ENCODE measurements at regions not wholly inside any gene's neighbourhood (a gene's known extent, or its start where the extent isn't known, plus 50 kb on each side); places are given as distances from the start of the nearest gene placed in this dataset.

GRCh38 chr4:12894062-12894461 is 590.1 kb downstream of the RAB28 start:
- Histone ChIP-seq H3K4me2 (ENCODE audit: insufficient read depth, low read length) (no peak overlapping the region), H4K20me1 (replicated peaks; ENCODE audit: control insufficient read depth, insufficient read depth, low read length) (no peaks in the 10 kb centered on the region), H3K4me3 (no peak overlapping the region), H3K9me3 (replicated peaks; ENCODE audit: control insufficient read depth, insufficient read depth, low read depth, low read length) (no peaks in the 10 kb centered on the region), H3K9ac (ENCODE audit: insufficient read depth in 1 of 2, low read depth in 2 of 2, low read length in 2 of 2) (no peak overlapping the region), H3K4me1 (replicated peaks in 1 of 2; ENCODE audit: control insufficient read depth in 2 of 2, insufficient read depth in 2 of 2, low read length in 2 of 2) (no peaks in the 10 kb centered on the region), H3K27ac (ENCODE audit: extremely low read depth, low read depth, low read length) (no peak overlapping the region), H2AFZ (ENCODE audit: low read depth, low read length) (no peak overlapping the region), H3K9me1 (ENCODE audit: control insufficient read depth, insufficient read depth, low read length) (no peaks in the 10 kb centered on the region), H3K79me2 (ENCODE audit: control insufficient read depth, insufficient read depth, low read length) (no peaks in the 10 kb centered on the region), H3K36me3 (ENCODE audit: control insufficient read depth, insufficient read depth, low read length) (no peaks in the 10 kb centered on the region), H3K27me3 (ENCODE audit: control insufficient read depth in 2 of 2, insufficient read depth in 2 of 2, low read length in 2 of 2) (no peaks in the 10 kb centered on the region)
- 10% methylated on average over 1 of the region's 1 CpG for WGBS (ENCODE audit: insufficient coverage, low coverage, missing lambda C conversion rate)
- no TSS peak for BruUV-seq (replicated peaks)
- FAIRE-seq (no peak), ATAC-seq (no peak), DNase-seq (ENCODE audit: extremely low read depth in 1 of 4, low spot score in 3 of 4) (no peak)
- intact Hi-C loops (cut with micrococcal nuclease) (no loop called here), in situ Hi-C loops (cut with MboI) (no loop called here)
- POLR2A ChIA-PET = no interaction called here
- TF ChIP-seq ZBTB17 (CRISPR knock-in tag; IDR thresholded peaks at IDR 0.05) (peak; percentile 76), KAT8 (IDR thresholded peaks at IDR 0.05; ENCODE audit: low read depth) (no peak), ZNF23 (CRISPR knock-in tag; IDR thresholded peaks at IDR 0.05) (peak; percentile 66; the same call in 1 of the 2 replicates)
- CTCF ChIA-PET (ENCODE audit: low intra/inter-chr PET ratio) = no interaction called here

DNA sequence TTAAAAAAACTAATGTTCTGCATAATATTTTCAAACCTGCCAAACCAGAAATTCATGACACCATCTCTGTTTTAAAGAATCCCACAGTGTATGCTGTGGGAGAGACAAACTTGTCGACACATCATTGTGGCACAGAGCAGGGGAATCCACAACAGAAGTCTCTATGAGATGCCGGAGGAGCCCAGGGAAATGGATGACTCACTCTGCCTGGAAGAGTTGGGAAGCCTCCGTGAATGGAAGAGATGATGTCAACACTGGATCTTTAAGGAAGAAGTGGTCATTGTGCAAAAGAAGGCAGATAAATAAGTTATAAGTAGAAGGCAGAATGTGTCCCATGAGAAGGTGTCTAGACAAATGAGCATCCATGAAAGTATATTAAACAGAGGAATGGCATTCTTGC is 595.1 kb downstream of the RAB28 start:
- no peaks in the 10 kb centered on the region for H4K20me1 ChIP-seq (replicated peaks; ENCODE audit: control insufficient read depth, insufficient read depth, low read length)
- no peaks in the 10 kb centered on the region for H3K9me3 ChIP-seq (replicated peaks; ENCODE audit: control insufficient read depth, insufficient read depth, low read depth, low read length)
- H3K9ac ChIP-seq (ENCODE audit: insufficient read depth in 1 of 2, low read depth in 2 of 2, low read length in 2 of 2) = no peak overlapping the region
- POLR2A ChIA-PET = no interaction called here
- no peak overlapping the region for H2AFZ ChIP-seq (ENCODE audit: low read depth, low read length)
- in situ Hi-C loops (cut with MboI) = no loop called here
- intact Hi-C loops (cut with micrococcal nuclease) = no loop called here
- H3K9me1 ChIP-seq (ENCODE audit: control insufficient read depth, insufficient read depth, low read length) = no peaks in the 10 kb centered on the region
- no peaks in the 10 kb centered on the region for H3K4me1 ChIP-seq (replicated peaks in 1 of 2; ENCODE audit: control insufficient read depth in 2 of 2, insufficient read depth in 2 of 2, low read length in 2 of 2)
- CTCF ChIA-PET (ENCODE audit: low intra/inter-chr PET ratio) = no interaction called here
- H3K4me2 ChIP-seq (ENCODE audit: insufficient read depth, low read length) = no peak overlapping the region
- no peaks in the 10 kb centered on the region for H3K36me3 ChIP-seq (ENCODE audit: control insufficient read depth, insufficient read depth, low read length)
- H3K79me2 ChIP-seq (ENCODE audit: control insufficient read depth, insufficient read depth, low read length) = no peaks in the 10 kb centered on the region
- no TSS peak for BruUV-seq (replicated peaks)
- no peaks in the 10 kb centered on the region for H3K27me3 ChIP-seq (ENCODE audit: control insufficient read depth in 2 of 2, insufficient read depth in 2 of 2, low read length in 2 of 2)
- no peak overlapping the region for H3K4me3 ChIP-seq
- DNase-seq (ENCODE audit: extremely low read depth in 1 of 4, low spot score in 3 of 4) (no peak), FAIRE-seq (no peak), ATAC-seq (no peak)
- 0% methylated on average over 3 of the region's 3 CpGs for WGBS (ENCODE audit: insufficient coverage, low coverage, missing lambda C conversion rate)
- TF ChIP-seq ZNF445 (CRISPR knock-in tag; IDR thresholded peaks at IDR 0.05; ENCODE audit: low read depth) (no peak), RAD51 (IDR thresholded peaks at IDR 0.05; ENCODE audit: borderline replicate concordance, low read depth) (no peak), TCF3 (CRISPR knock-in tag; IDR thresholded peaks at IDR 0.05) (no peak), ZNF384 (IDR thresholded peaks at IDR 0.05; ENCODE audit: low read depth, low read length) (no peak), IFI16 (CRISPR knock-in tag; IDR thresholded peaks at IDR 0.05) (no peak), PHF8 (IDR thresholded peaks at IDR 0.05; ENCODE audit: borderline replicate concordance, low read length) (no peak), ATF4 (CRISPR knock-in tag; IDR thresholded peaks at IDR 0.05) (no peak), MXI1 (IDR thresholded peaks at IDR 0.05; ENCODE audit: low read depth, low read length) (no peak), NFIC (IDR thresholded peaks at IDR 0.05) (no peak), RBM14 (IDR thresholded peaks at IDR 0.05; ENCODE audit: borderline replicate concordance, insufficient read depth, low read depth, low read length) (no peak), MBD2 (IDR thresholded peaks at IDR 0.05; ENCODE audit: borderline replicate concordance, low read depth) (no peak), SP2 (IDR thresholded peaks at IDR 0.05; ENCODE audit: extremely low read depth, low read depth, low read length, poor library complexity, severe bottlenecking) (no peak)
- H3K27ac ChIP-seq (ENCODE audit: extremely low read depth, low read depth, low read length) = no peak overlapping the region

Measured in K562 (cell line).